Mesendoderm (in vitro differentiated cells): ENCODE measurements at regions not wholly inside any gene's neighbourhood (a gene's known extent, or its start where the extent isn't known, plus 50 kb on each side); places are given as distances from the start of the nearest gene placed in this dataset.
"Not testable (repeated sequence)": the region's sequence is repeated elsewhere in the genome, so short reads cannot be mapped to it uniquely, and the experiment has no call there.

Source experiments
- DNase-seq: peaks from one replicate; pipeline ENCODE4 v3.0.0; 2013
- H2AK5ac ChIP-seq: 2 replicates; pipeline ENCODE4 v1.6.1; 2013; ENCODE audit warnings: low read length, inconsistent platforms
- H2BK120ac ChIP-seq: 2 replicates; pipeline ENCODE4 v1.6.1; 2013; ENCODE audit warnings: low read depth, mild to moderate bottlenecking, low read length, moderate library complexity, mixed read lengths
- H2BK15ac ChIP-seq: replicated peaks from 2 replicates; pipeline ENCODE4 v1.6.1; 2013; ENCODE audit warnings: low read depth, mild to moderate bottlenecking, moderate library complexity
- H2BK5ac ChIP-seq: 2 replicates; pipeline ENCODE4 v1.6.1; 2013; ENCODE audit warnings: low read length, inconsistent platforms
- H3K18ac ChIP-seq: 2 replicates; pipeline ENCODE4 v1.6.1; 2013; ENCODE audit warnings: mild to moderate bottlenecking, low read length, mixed read lengths
- H3K23ac ChIP-seq: one replicate; pipeline ENCODE4 v1.6.1; 2013; ENCODE audit warnings: low read length
- H3K27ac ChIP-seq: 2 replicates; pipeline ENCODE4 v1.5.1; 2013; ENCODE audit warnings: low read depth, mild to moderate bottlenecking, inconsistent platforms, low read length, moderate library complexity
- H3K27me3 ChIP-seq: 2 replicates; pipeline ENCODE4 v1.6.1; 2013; ENCODE audit warnings: low read length, control low read depth, mild to moderate bottlenecking, inconsistent platforms; ENCODE audit not compliant: insufficient read depth, poor library complexity
- H3K36me3 ChIP-seq: 2 replicates; pipeline ENCODE4 v1.6.1; 2013; ENCODE audit warnings: low read length, inconsistent platforms; ENCODE audit not compliant: control insufficient read depth, insufficient read depth
- H3K4ac ChIP-seq: one replicate; pipeline ENCODE4 v1.6.1; 2013; ENCODE audit warnings: low read depth, mild to moderate bottlenecking, low read length, moderate library complexity
- H3K4me1 ChIP-seq: 2 replicates; pipeline ENCODE4 v1.6.1; 2013; ENCODE audit warnings: low read depth, low read length, inconsistent platforms; ENCODE audit not compliant: control insufficient read depth
- H3K4me2 ChIP-seq: 2 replicates; pipeline ENCODE4 v1.6.1; 2013; ENCODE audit warnings: low read length
- H3K4me3 ChIP-seq: 2 replicates; pipeline ENCODE4 v1.5.1; 2013; ENCODE audit warnings: mild to moderate bottlenecking, low read length
- H3K56ac ChIP-seq: one replicate; pipeline ENCODE4 v1.6.1; 2013; ENCODE audit warnings: low read length
- H3K79me1 ChIP-seq: 2 replicates; pipeline ENCODE4 v1.6.1; 2013; ENCODE audit warnings: low read length, inconsistent platforms
- H3K79me2 ChIP-seq: 2 replicates; pipeline ENCODE4 v1.6.1; 2013; ENCODE audit warnings: mild to moderate bottlenecking, low read length; ENCODE audit not compliant: control insufficient read depth, insufficient read depth
- H3K9ac ChIP-seq: 2 replicates; pipeline ENCODE4 v1.6.1; 2013; ENCODE audit warnings: low read length, inconsistent platforms
- H4K5ac ChIP-seq: one replicate; pipeline ENCODE4 v1.6.1; 2013; ENCODE audit warnings: low read length
- H4K8ac ChIP-seq: one replicate; pipeline ENCODE4 v1.6.1; 2013; ENCODE audit warnings: low read depth, mild to moderate bottlenecking, control low read depth, low read length, moderate library complexity
- WGBS: extraction: QIAGEN DNeasy Blood & Tissue Kit; methylation state at CpG from one replicate; pipeline ENCODE4 v1.1.7; 2013; ENCODE audit warnings: low lambda C conversion rate, missing lambda C conversion rate; ENCODE audit not compliant: insufficient coverage; ENCODE audit errors: extremely low coverage; 5-methylcytosine and 5-hydroxymethylcytosine counted together

DNA sequence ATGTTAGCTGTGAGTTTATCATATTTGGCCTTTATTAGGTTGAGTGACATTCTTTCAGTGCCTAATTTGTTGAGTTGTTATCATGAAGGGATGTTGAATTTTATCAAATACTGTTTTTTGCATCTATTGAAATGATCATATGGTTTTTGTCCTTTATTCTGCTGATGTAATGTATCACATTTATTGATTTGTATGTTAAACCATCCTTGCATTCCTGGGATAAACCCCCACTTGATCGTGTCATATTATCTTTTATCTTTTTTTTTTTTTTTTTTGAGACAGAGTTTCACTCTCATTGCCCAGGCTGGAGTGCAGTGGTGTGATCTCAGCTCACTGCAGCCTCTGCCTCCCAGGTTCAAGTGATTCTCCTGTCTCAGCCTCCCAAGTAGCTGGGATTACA, 51.9 kb upstream of the MFGE8 start:
- not testable (repeated sequence) for H2BK5ac ChIP-seq, H3K18ac ChIP-seq, H3K4ac ChIP-seq, H3K4me1 ChIP-seq, DNase-seq, H3K4me2 ChIP-seq, H2BK15ac ChIP-seq, H3K27ac ChIP-seq, H3K27me3 ChIP-seq, H2BK120ac ChIP-seq, H3K9ac ChIP-seq, H3K79me2 ChIP-seq, H3K4me3 ChIP-seq, H4K5ac ChIP-seq, H3K79me1 ChIP-seq, H2AK5ac ChIP-seq, H4K8ac ChIP-seq, H3K23ac ChIP-seq, H3K56ac ChIP-seq, H3K36me3 ChIP-seq
- WGBS = no CpG with 5 or more reads among the region's 1 CpG

DNA sequence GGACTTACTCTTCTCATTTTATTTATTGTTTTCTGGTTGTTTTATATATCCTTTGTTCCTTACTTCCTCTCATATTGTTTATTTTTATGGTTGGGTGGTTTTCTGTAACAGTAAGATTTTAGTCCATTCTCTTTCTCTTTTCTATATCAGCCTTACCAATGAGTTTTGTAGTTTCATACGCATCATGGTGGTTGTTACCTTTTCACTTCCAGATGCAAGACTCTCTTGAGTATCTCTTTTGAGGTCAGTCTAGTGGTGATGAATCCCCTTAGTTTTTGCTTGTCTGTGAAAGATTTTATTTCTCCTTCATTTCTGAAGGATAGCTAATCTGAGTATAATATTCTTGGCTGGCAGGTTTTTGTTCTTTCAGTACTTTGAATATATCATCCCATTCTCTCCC, 57.1 kb upstream of the MFGE8 start:
- Histone ChIP-seq H4K8ac (no peak overlapping the region), H3K79me1 (no peaks in the 10 kb centered on the region), H2BK5ac (no peak overlapping the region), H3K9ac (no peak overlapping the region), H4K5ac (no peak overlapping the region), H2BK15ac (no peak overlapping the region), H3K36me3 (no peaks in the 10 kb centered on the region), H3K27ac (no peak overlapping the region), H3K4ac (no peak overlapping the region), H3K79me2 (no peaks in the 10 kb centered on the region), H3K18ac (no peak overlapping the region), H2BK120ac (no peak overlapping the region), H3K23ac (no peak overlapping the region), H3K4me3 (no peak overlapping the region), H3K56ac (no peak overlapping the region), H3K27me3 (no peaks in the 10 kb centered on the region), H3K4me1 (no peaks in the 10 kb centered on the region), H3K4me2 (no peak overlapping the region), H2AK5ac (no peak overlapping the region)
- DNase-seq = no peak
- WGBS = no CpG with 5 or more reads among the region's 1 CpG

DNA sequence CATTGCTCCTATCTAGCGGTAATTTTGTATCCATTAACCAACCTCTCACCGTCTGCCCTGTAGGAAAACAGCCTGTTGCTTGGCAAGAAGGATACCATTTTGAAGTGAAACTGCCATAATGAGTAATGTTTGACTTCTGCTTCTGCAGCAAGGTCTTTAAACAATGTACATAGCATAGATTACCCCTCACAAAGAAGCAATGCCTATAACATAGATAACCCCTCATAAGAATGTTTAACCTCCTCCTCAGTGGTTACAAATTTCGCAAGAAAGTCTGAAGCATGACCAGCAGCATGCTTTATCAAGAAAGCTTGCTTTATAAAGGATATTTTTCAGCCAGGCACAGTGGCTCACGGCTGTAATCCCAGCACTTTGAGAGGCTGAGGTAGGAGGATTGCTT, 61.2 kb upstream of the MFGE8 start:
- H3K4ac ChIP-seq = no peak overlapping the region
- H2BK120ac ChIP-seq = no peak overlapping the region
- no peak overlapping the region for H4K8ac ChIP-seq
- H3K18ac ChIP-seq = no peak overlapping the region
- no peak overlapping the region for H3K27ac ChIP-seq
- no peak overlapping the region for H2AK5ac ChIP-seq
- H3K79me1 ChIP-seq = no peaks in the 10 kb centered on the region
- H3K27me3 ChIP-seq = no peaks in the 10 kb centered on the region
- H3K4me2 ChIP-seq = no peak overlapping the region
- no peak overlapping the region for H3K56ac ChIP-seq
- H3K9ac ChIP-seq = no peak overlapping the region
- no peak overlapping the region for H2BK15ac ChIP-seq
- no peak overlapping the region for H2BK5ac ChIP-seq
- H3K36me3 ChIP-seq = no peaks in the 10 kb centered on the region
- H3K23ac ChIP-seq = no peak overlapping the region
- no peak overlapping the region for H4K5ac ChIP-seq
- no peaks in the 10 kb centered on the region for H3K79me2 ChIP-seq
- DNase-seq = no peak
- WGBS = no CpG with 5 or more reads among the region's 4 CpGs
- H3K4me3 ChIP-seq = no peak overlapping the region
- H3K4me1 ChIP-seq = no peaks in the 10 kb centered on the region

DNA sequence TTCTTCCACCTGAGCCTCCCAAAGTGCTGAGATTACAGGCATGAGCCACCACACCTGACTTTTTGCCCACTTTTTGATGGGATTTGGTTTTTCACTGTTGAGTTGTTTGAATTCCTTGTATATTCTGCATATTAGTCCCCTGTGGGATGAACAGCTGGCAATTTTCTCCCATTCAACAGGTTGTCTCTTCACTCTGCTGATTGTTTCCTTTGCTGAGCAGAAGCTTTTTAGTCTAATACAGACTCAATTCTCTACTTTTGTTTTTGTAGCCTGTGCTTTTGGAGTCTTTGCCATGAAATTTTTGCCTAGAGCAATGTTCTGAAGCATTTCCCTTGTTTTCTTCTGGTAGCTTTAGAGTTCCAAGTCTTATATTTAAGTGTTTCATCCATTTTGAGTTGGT, 62.7 kb upstream of the MFGE8 start:
- Histone ChIP-seq H3K4me3 (no peak overlapping the region), H3K9ac (no peak overlapping the region), H3K79me1 (no peaks in the 10 kb centered on the region), H3K18ac (no peak overlapping the region), H3K27me3 (no peaks in the 10 kb centered on the region), H4K5ac (no peak overlapping the region), H2BK5ac (no peak overlapping the region), H3K27ac (no peak overlapping the region), H2BK15ac (no peak overlapping the region), H3K4me2 (no peak overlapping the region), H3K56ac (no peak overlapping the region), H3K23ac (no peak overlapping the region), H4K8ac (no peak overlapping the region), H3K4me1 (no peaks in the 10 kb centered on the region), H2AK5ac (no peak overlapping the region), H3K36me3 (no peaks in the 10 kb centered on the region), H3K79me2 (no peaks in the 10 kb centered on the region), H2BK120ac (no peak overlapping the region), H3K4ac (no peak overlapping the region)
- DNase-seq = no peak

DNA sequence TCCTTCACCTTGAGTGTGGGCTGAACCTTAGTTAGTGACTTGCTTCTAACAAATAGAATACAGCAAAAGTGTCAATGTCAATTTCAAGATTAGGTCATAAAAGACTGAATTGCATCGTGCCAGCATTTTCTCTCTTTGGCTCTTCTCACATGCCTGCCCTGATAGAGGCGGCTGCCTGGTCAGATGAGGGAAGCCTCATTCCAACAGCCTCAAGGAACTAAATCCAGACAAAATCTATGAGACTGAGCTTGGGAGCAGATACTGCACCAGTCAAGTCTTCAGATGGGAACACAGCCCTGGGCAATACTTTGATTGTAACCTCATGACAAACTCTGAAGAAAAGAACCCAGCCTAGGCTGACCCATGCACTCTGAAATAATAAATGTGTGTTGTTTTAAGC, 63.5 kb upstream of the MFGE8 start:
- H3K36me3 ChIP-seq = no peaks in the 10 kb centered on the region
- H3K27ac ChIP-seq = no peak overlapping the region
- DNase-seq = no peak
- H3K79me2 ChIP-seq = no peaks in the 10 kb centered on the region
- H3K18ac ChIP-seq = no peak overlapping the region
- no peaks in the 10 kb centered on the region for H3K79me1 ChIP-seq
- no peak overlapping the region for H3K4me2 ChIP-seq
- no peak overlapping the region for H4K5ac ChIP-seq
- H3K4me3 ChIP-seq = no peak overlapping the region
- H2BK5ac ChIP-seq = no peak overlapping the region
- no peaks in the 10 kb centered on the region for H3K4me1 ChIP-seq
- no peak overlapping the region for H3K56ac ChIP-seq
- H4K8ac ChIP-seq = no peak overlapping the region
- no CpG with 5 or more reads among the region's 2 CpGs for WGBS
- H2BK15ac ChIP-seq = no peak overlapping the region
- no peak overlapping the region for H2AK5ac ChIP-seq
- H3K9ac ChIP-seq = no peak overlapping the region
- H3K23ac ChIP-seq = no peak overlapping the region
- H2BK120ac ChIP-seq = no peak overlapping the region
- no peak overlapping the region for H3K4ac ChIP-seq
- no peaks in the 10 kb centered on the region for H3K27me3 ChIP-seq

DNA sequence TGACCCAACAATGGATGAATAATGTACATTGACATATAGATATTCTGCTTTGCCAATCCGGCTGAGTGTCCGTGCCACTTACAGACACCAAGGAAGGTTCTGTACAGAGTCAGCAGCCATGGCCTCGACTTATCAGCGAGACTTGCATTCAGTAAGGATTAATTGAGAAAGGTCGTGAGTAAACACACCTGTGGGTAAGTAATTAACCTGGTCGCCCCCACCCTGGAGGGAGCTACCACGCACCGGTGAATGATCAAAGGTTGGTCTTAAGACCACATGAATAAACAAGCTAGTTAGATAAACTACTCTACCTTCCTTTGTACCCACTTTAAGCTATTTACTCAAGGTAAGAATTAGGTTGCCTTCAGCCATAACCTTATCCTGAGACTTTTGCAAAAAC, 66.5 kb upstream of the MFGE8 start:
- Histone ChIP-seq H2BK120ac (no peak overlapping the region), H3K18ac (no peak overlapping the region), H3K23ac (no peak overlapping the region), H2BK5ac (no peak overlapping the region), H4K5ac (no peak overlapping the region), H3K27me3 (no peaks in the 10 kb centered on the region), H2BK15ac (no peak overlapping the region), H3K4me1 (peaks cover 6% of the 10 kb centered on the region), H4K8ac (no peak overlapping the region), H2AK5ac (no peak overlapping the region), H3K56ac (no peak overlapping the region), H3K4me2 (no peak overlapping the region), H3K27ac (no peak overlapping the region), H3K4ac (no peak overlapping the region), H3K79me1 (no peaks in the 10 kb centered on the region), H3K79me2 (no peaks in the 10 kb centered on the region), H3K36me3 (no peaks in the 10 kb centered on the region), H3K9ac (no peak overlapping the region), H3K4me3 (no peak overlapping the region)
- no peak for DNase-seq
- WGBS = no CpG with 5 or more reads among the region's 8 CpGs
